PC-9 (cell line): ENCODE measurements at regions not wholly inside any gene's neighbourhood (a gene's known extent, or its start where the extent isn't known, plus 50 kb on each side); places are given as distances from the start of the nearest gene placed in this dataset.

Experiments used
- EZH2 ChIP-seq: fragments of 200-600 bp; sonication (generic); IDR thresholded peaks from 2 replicates; pipeline ENCODE4 v1.8.0; 2017; ENCODE audit warnings: antibody characterized with exemption, low read depth
- TF ChIP-seq, protein P1 (sequence below): fragments of 200-600 bp; sonication (generic); conservative IDR thresholded peaks from 2 replicates; pipeline ENCODE4 v1.6.1; 2017; ENCODE audit warnings: mixed run types, antibody characterized with exemption, mild to moderate bottlenecking, moderate library complexity

DNA sequence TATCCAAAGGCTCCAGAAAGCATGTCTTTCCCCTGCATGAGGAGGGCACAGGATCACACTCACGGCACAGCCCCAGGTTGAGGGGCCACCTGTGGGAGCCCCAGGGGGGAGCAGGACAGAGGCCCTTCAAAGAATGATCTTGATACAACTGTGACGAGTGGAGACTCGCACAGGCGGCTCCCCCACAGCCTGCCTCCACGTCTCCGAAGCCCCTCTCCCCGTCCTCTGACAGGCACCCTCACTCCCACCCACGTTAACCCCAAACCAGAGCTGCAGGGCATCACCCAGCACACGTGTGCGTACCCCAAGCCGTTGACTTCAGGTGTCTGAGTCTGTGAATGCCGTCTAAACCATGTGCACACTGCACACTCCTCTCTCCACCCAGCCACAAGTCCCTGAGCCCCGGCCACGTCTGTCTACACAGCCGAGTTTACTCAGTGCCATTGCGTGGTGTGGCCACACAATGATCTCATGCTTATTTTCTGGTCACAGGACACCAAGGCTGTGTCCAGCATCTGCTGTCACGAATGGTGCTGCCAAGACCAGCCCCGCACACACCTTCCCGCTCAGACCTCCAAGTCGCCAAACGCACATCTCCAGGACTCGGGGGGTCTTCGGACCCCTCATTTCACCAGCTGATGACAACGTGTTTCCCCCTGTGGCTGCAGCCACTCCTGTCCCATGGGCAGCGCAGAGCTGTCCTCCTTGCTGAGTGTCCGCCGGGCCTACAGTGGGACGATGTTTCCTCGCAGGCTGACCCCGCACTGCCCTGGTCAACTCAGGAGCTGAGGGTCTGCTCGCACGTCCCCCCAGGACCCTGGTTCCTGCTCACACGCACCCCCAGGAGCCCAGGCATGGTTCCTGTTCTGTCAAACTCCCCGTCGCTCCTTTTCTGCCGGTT is 251.2 kb downstream of the BRD1 start:
- TF ChIP-seq, protein P1, sequence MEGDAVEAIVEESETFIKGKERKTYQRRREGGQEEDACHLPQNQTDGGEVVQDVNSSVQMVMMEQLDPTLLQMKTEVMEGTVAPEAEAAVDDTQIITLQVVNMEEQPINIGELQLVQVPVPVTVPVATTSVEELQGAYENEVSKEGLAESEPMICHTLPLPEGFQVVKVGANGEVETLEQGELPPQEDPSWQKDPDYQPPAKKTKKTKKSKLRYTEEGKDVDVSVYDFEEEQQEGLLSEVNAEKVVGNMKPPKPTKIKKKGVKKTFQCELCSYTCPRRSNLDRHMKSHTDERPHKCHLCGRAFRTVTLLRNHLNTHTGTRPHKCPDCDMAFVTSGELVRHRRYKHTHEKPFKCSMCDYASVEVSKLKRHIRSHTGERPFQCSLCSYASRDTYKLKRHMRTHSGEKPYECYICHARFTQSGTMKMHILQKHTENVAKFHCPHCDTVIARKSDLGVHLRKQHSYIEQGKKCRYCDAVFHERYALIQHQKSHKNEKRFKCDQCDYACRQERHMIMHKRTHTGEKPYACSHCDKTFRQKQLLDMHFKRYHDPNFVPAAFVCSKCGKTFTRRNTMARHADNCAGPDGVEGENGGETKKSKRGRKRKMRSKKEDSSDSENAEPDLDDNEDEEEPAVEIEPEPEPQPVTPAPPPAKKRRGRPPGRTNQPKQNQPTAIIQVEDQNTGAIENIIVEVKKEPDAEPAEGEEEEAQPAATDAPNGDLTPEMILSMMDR, result no peak
- no peak for TF ChIP-seq EZH2
